ENCODE measurements at regions not wholly inside any gene's neighbourhood (a gene's known extent, or its start where the extent isn't known, plus 50 kb on each side); places are given as distances from the start of the nearest gene placed in this dataset.

- no peaks in the 10 kb centered on the region for H3F3A ChIP-seq (ENCODE audit: low read depth)
- TF ChIP-seq CTCF (conservative IDR thresholded peaks at IDR 0.05; ENCODE audit: low read length) (no peak), EZH2phosphoT487 (IDR thresholded peaks at IDR 0.05; ENCODE audit: borderline replicate concordance) (no peak)
- no peaks in the 10 kb centered on the region for H3K9me2 ChIP-seq (replicated peaks; ENCODE audit: low read depth, low read length)
- H3K4me2 ChIP-seq (ENCODE audit: low read depth, low read length, poor library complexity, severe bottlenecking) = no peak overlapping the region
- H3K9me3 ChIP-seq (ENCODE audit: insufficient read depth, low read depth, low read length) = no peaks in the 10 kb centered on the region
- no peak overlapping the region for H2AFZ ChIP-seq (ENCODE audit: low read length)
- H3K4me3 ChIP-seq (ENCODE audit: low read length, poor library complexity, severe bottlenecking) = no peak overlapping the region
- no peaks in the 10 kb centered on the region for H3K79me2 ChIP-seq (ENCODE audit: insufficient read depth, low read length)
- H3K36me3 ChIP-seq (ENCODE audit: insufficient read depth, low read length) = no peaks in the 10 kb centered on the region
- H3K27me3 ChIP-seq (ENCODE audit: insufficient read depth, low read length, poor library complexity, severe bottlenecking) = no peaks in the 10 kb centered on the region
- no peaks in the 10 kb centered on the region for H3K4me1 ChIP-seq (ENCODE audit: insufficient read depth, low read length, poor library complexity, severe bottlenecking)
- H3K9ac ChIP-seq (ENCODE audit: low read depth, low read length, poor library complexity, severe bottlenecking) = no peak overlapping the region
- no peaks in the 10 kb centered on the region for H4K20me1 ChIP-seq (ENCODE audit: insufficient read depth, low read length, poor library complexity, severe bottlenecking)
These were observed 2815.8 kb downstream of the PCDH9 start for GRCh38 chr13:64414381-64414780.

GRCh38 chr13:64413529-64413928 lies 2816.6 kb downstream of the PCDH9 start:
- no peak overlapping the region for H3K4me3 ChIP-seq (ENCODE audit: low read length, poor library complexity, severe bottlenecking)
- no peaks in the 10 kb centered on the region for H3K4me1 ChIP-seq (ENCODE audit: insufficient read depth, low read length, poor library complexity, severe bottlenecking)
- H2AFZ ChIP-seq (ENCODE audit: low read length) = no peak overlapping the region
- H3F3A ChIP-seq (ENCODE audit: low read depth) = no peaks in the 10 kb centered on the region
- no peaks in the 10 kb centered on the region for H3K9me3 ChIP-seq (ENCODE audit: insufficient read depth, low read depth, low read length)
- H3K36me3 ChIP-seq (ENCODE audit: insufficient read depth, low read length) = no peaks in the 10 kb centered on the region
- no peaks in the 10 kb centered on the region for H3K79me2 ChIP-seq (ENCODE audit: insufficient read depth, low read length)
- H3K9ac ChIP-seq (ENCODE audit: low read depth, low read length, poor library complexity, severe bottlenecking) = no peak overlapping the region
- H3K27me3 ChIP-seq (ENCODE audit: insufficient read depth, low read length, poor library complexity, severe bottlenecking) = no peaks in the 10 kb centered on the region
- H3K9me2 ChIP-seq (replicated peaks; ENCODE audit: low read depth, low read length) = no peaks in the 10 kb centered on the region
- no peak for TF ChIP-seq EZH2phosphoT487 (IDR thresholded peaks at IDR 0.05; ENCODE audit: borderline replicate concordance)
- no peak for TF ChIP-seq CTCF (conservative IDR thresholded peaks at IDR 0.05; ENCODE audit: low read length)
- H4K20me1 ChIP-seq (ENCODE audit: insufficient read depth, low read length, poor library complexity, severe bottlenecking) = no peaks in the 10 kb centered on the region
- H3K4me2 ChIP-seq (ENCODE audit: low read depth, low read length, poor library complexity, severe bottlenecking) = no peak overlapping the region

GRCh38 chr13:64410276-64411053 lies 2819.7 kb downstream of the PCDH9 start:
- TF ChIP-seq CTCF (conservative IDR thresholded peaks at IDR 0.05; ENCODE audit: low read length) = no peak
- no peak for TF ChIP-seq EZH2phosphoT487 (IDR thresholded peaks at IDR 0.05; ENCODE audit: borderline replicate concordance)
- no peak overlapping the region for H2AFZ ChIP-seq (ENCODE audit: low read length)

More at GRCh38 chr13:64410276-64411053, 2819.7 kb downstream of the PCDH9 start:
- no peaks in the 10 kb centered on the region for H3K36me3 ChIP-seq (ENCODE audit: insufficient read depth, low read length)
- H3K79me2 ChIP-seq (ENCODE audit: insufficient read depth, low read length) = no peaks in the 10 kb centered on the region
- no peak overlapping the region for H3K9ac ChIP-seq (ENCODE audit: low read depth, low read length, poor library complexity, severe bottlenecking)
- H3K9me3 ChIP-seq (ENCODE audit: insufficient read depth, low read depth, low read length) = no peaks in the 10 kb centered on the region
- no peak overlapping the region for H3K4me3 ChIP-seq (ENCODE audit: low read length, poor library complexity, severe bottlenecking)
- no peaks in the 10 kb centered on the region for H3K4me1 ChIP-seq (ENCODE audit: insufficient read depth, low read length, poor library complexity, severe bottlenecking)
- no peaks in the 10 kb centered on the region for H3F3A ChIP-seq (ENCODE audit: low read depth)
- no peaks in the 10 kb centered on the region for H4K20me1 ChIP-seq (ENCODE audit: insufficient read depth, low read length, poor library complexity, severe bottlenecking)
- H3K4me2 ChIP-seq (ENCODE audit: low read depth, low read length, poor library complexity, severe bottlenecking) = no peak overlapping the region
- no peaks in the 10 kb centered on the region for H3K9me2 ChIP-seq (replicated peaks; ENCODE audit: low read depth, low read length)
- no peaks in the 10 kb centered on the region for H3K27me3 ChIP-seq (ENCODE audit: insufficient read depth, low read length, poor library complexity, severe bottlenecking)

Measured in Loucy (cell line).